GM23338 (cell line): ENCODE measurements at regions not wholly inside any gene's neighbourhood (a gene's known extent, or its start where the extent isn't known, plus 50 kb on each side); places are given as distances from the start of the nearest gene placed in this dataset.

Experiments used
- ATAC-seq: fragments of 200-7000 bp; cut with Tn5 transposase; 3 replicates; pipeline ENCODE4 v1.9.1; 2020
- DNase-seq: peaks from one replicate; pipeline ENCODE4 v3.0.0-alpha.2; 2015; ENCODE audit warnings: low spot score
- H2AFZ ChIP-seq: fragments of 200-600 bp; sonication (generic); 2 replicates; pipeline ENCODE4 v1.8.0; 2016; ENCODE audit warnings: antibody characterized with exemption, mild to moderate bottlenecking, moderate library complexity
- H3F3A ChIP-seq: fragments of 200-600 bp; sonication (generic); replicated peaks from 2 replicates; pipeline ENCODE4 v1.8.0; 2017; ENCODE audit warnings: antibody characterized with exemption, mixed run types, low read depth
- H3K27ac ChIP-seq: fragments of 200-600 bp; sonication (generic); 2 replicates; pipeline ENCODE4 v1.6.1; 2016; ENCODE audit warnings: low read depth
- H3K27me3 ChIP-seq: fragments of 200-600 bp; sonication (generic); 2 replicates; pipeline ENCODE4 v1.8.0; 2016; ENCODE audit warnings: mild to moderate bottlenecking, mixed run types, moderate library complexity; ENCODE audit not compliant: insufficient read depth
- H3K36me3 ChIP-seq: fragments of 200-600 bp; sonication (generic); 2 replicates; pipeline ENCODE4 v1.8.0; 2016; ENCODE audit warnings: mild to moderate bottlenecking; ENCODE audit not compliant: insufficient read depth
- H3K4me1 ChIP-seq: fragments of 200-600 bp; sonication (generic); 2 replicates; pipeline ENCODE4 v1.8.0; 2016; ENCODE audit warnings: mild to moderate bottlenecking, moderate library complexity; ENCODE audit not compliant: insufficient read depth
- H3K4me2 ChIP-seq: fragments of 200-600 bp; sonication (generic); 2 replicates; pipeline ENCODE4 v1.7.1; 2017; ENCODE audit warnings: mixed run types
- H3K4me3 ChIP-seq: fragments of 200-600 bp; sonication (generic); 2 replicates; pipeline ENCODE4 v1.6.1; 2016; ENCODE audit warnings: mixed run types
- H3K79me2 ChIP-seq: fragments of 200-600 bp; sonication (generic); replicated peaks from 2 replicates; pipeline ENCODE4 v1.8.0; 2017; ENCODE audit warnings: mild to moderate bottlenecking; ENCODE audit not compliant: insufficient read depth
- H3K9me2 ChIP-seq: fragments of 200-600 bp; sonication (generic); 2 replicates; pipeline ENCODE4 v1.8.0; 2017; ENCODE audit not compliant: insufficient read depth
- H4K20me1 ChIP-seq: fragments of 200-600 bp; sonication (generic); replicated peaks from 2 replicates; pipeline ENCODE4 v1.8.0; 2017; ENCODE audit warnings: mild to moderate bottlenecking; ENCODE audit not compliant: insufficient read depth
- H3K27ac Mint-ChIP-seq: 2 replicates; pipeline ENCODE4 v1.8.0; 2020; ENCODE audit warnings: inconsistent platforms, mild to moderate bottlenecking, moderate library complexity, mixed read lengths
- H3K27me3 Mint-ChIP-seq: 3 replicates; pipeline ENCODE4 v1.8.0; 2022; ENCODE audit warnings: low read depth, mild to moderate bottlenecking, moderate library complexity, mixed read lengths, inconsistent platforms; ENCODE audit not compliant: insufficient read depth, poor library complexity
- H3K36me3 Mint-ChIP-seq: 3 replicates; pipeline ENCODE4 v1.8.0; 2021; ENCODE audit warnings: low read depth, mild to moderate bottlenecking, inconsistent platforms, moderate library complexity, mixed read lengths
- H3K4me1 Mint-ChIP-seq: 3 replicates; pipeline ENCODE4 v1.8.0; 2020; ENCODE audit warnings: mild to moderate bottlenecking, inconsistent platforms, mixed read lengths
- H3K4me3 Mint-ChIP-seq: 3 replicates; pipeline ENCODE4 v1.8.0; 2021; ENCODE audit warnings: moderate library complexity, mild to moderate bottlenecking, inconsistent platforms, mixed read lengths
- H3K9me3 Mint-ChIP-seq: 3 replicates; pipeline ENCODE4 v1.8.0; 2020; ENCODE audit warnings: moderate library complexity, mild to moderate bottlenecking, inconsistent platforms, mixed read lengths
- CREB1 ChIP-seq: fragments of 250-450 bp; sonication (Bioruptor Pico); IDR thresholded peaks from 2 replicates; pipeline ENCODE4 v1.5.0; 2020; ENCODE audit warnings: low read depth, mild to moderate bottlenecking, moderate library complexity
- EZH2 ChIP-seq: fragments of 200-600 bp; sonication (generic); IDR thresholded peaks from one replicate; pipeline ENCODE4 v1.8.0; 2017; ENCODE audit warnings: antibody characterized with exemption, mild to moderate bottlenecking, low read depth; ENCODE audit not compliant: unreplicated experiment
- EZH2phosphoT487 ChIP-seq: fragments of 200-600 bp; sonication (generic); IDR thresholded peaks from one replicate; pipeline ENCODE4 v1.8.1; 2018; ENCODE audit warnings: antibody characterized with exemption; ENCODE audit not compliant: unreplicated experiment
- JUNB ChIP-seq: IDR thresholded peaks from one replicate; pipeline ENCODE4 v1.6.1; 2016; ENCODE audit warnings: antibody characterized with exemption; ENCODE audit not compliant: unreplicated experiment
- NANOG ChIP-seq: IDR thresholded peaks from 2 replicates; pipeline ENCODE4 v1.6.1; 2016; ENCODE audit warnings: antibody characterized with exemption, borderline replicate concordance
- POLR2AphosphoS5 ChIP-seq: IDR thresholded peaks from 2 replicates; pipeline ENCODE4 v1.6.1; 2016; ENCODE audit warnings: antibody characterized with exemption, low read depth
- STAT1 ChIP-seq: IDR thresholded peaks from one replicate; pipeline ENCODE4 v1.6.1; 2016; ENCODE audit warnings: antibody characterized with exemption; ENCODE audit not compliant: unreplicated experiment
- TF ChIP-seq, protein P1 (sequence below), 2 experiments: fragments of 200-600 bp in 1 of 2; sonication (generic) in 1 of 2; conservative IDR thresholded peaks; 2 replicates each; pipeline versions ENCODE4 v1.5.1 to v1.6.1; 2016 to 2017; ENCODE audit warnings: antibody characterized with exemption in 2 of 2, low read depth in 2 of 2, mild to moderate bottlenecking in 2 of 2, moderate library complexity in 1 of 2
- TF ChIP-seq, protein P2 (sequence below): IDR thresholded peaks from 2 replicates; pipeline ENCODE4 v1.6.1; 2016; ENCODE audit warnings: antibody characterized with exemption
- TF ChIP-seq, protein P3 (sequence below): IDR thresholded peaks from one replicate; pipeline ENCODE4 v1.6.1; 2018; ENCODE audit warnings: antibody characterized with exemption; ENCODE audit not compliant: unreplicated experiment

DNA sequence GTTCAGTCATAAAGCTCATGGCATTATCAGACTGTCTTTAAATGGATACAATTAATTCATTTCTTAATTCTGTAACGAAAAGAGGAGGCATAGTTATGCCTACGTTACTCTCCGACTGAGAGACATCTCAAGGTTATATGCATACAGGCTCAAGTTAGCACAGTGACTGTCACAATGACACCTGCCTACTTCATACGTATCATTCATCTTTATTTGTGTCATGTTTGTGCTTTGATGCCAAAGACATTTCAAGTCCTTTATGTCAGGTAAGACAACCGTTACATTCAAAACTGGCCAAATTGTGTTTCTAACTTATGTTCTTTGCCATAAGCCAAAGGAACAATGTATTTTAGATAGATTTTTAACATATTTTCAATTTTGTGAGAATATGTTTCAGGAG is 328.8 kb upstream of the NRG3 start (continued):
- TF ChIP-seq, protein P1, sequence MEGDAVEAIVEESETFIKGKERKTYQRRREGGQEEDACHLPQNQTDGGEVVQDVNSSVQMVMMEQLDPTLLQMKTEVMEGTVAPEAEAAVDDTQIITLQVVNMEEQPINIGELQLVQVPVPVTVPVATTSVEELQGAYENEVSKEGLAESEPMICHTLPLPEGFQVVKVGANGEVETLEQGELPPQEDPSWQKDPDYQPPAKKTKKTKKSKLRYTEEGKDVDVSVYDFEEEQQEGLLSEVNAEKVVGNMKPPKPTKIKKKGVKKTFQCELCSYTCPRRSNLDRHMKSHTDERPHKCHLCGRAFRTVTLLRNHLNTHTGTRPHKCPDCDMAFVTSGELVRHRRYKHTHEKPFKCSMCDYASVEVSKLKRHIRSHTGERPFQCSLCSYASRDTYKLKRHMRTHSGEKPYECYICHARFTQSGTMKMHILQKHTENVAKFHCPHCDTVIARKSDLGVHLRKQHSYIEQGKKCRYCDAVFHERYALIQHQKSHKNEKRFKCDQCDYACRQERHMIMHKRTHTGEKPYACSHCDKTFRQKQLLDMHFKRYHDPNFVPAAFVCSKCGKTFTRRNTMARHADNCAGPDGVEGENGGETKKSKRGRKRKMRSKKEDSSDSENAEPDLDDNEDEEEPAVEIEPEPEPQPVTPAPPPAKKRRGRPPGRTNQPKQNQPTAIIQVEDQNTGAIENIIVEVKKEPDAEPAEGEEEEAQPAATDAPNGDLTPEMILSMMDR (conservative IDR thresholded peaks at IDR 0.05; ENCODE audit: low read depth in 2 of 2): no peak

DNA sequence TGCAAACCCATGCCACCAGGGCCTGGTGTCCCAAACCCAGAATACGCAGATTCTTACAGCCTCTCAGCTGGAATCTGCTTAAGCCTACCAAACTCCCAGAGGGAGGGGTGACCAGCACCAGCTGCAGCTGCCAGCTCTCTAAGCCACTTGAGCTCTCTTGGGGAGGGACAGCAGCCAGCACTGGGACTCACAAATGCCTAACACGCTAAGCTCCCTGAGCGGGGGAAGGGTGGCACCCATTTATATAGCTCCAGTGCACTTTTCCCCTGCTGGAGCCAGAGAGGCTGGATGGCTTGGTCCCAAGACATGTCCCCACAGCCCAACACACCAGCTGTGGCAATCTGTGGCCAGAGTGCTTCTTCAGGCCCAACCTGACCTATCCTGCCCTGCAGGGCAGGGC is 326.8 kb upstream of the NRG3 start:
- Histone ChIP-seq H3K79me2 (no peaks in the 10 kb centered on the region), H3F3A (no peaks in the 10 kb centered on the region), H3K27me3 (no peaks in the 10 kb centered on the region), H3K4me3 (no peak overlapping the region), H3K4me2 (no peak overlapping the region), H3K9me2 (no peaks in the 10 kb centered on the region), H2AFZ (no peak overlapping the region), H3K4me1 (no peaks in the 10 kb centered on the region), H3K36me3 (no peaks in the 10 kb centered on the region), H4K20me1 (no peaks in the 10 kb centered on the region), H3K27ac (no peak overlapping the region)
- TF ChIP-seq CREB1 (CRISPR knock-in tag): no peak
- no peak for TF ChIP-seq STAT1
- TF ChIP-seq JUNB: no peak
- no peak for TF ChIP-seq NANOG
- TF ChIP-seq, protein P2, sequence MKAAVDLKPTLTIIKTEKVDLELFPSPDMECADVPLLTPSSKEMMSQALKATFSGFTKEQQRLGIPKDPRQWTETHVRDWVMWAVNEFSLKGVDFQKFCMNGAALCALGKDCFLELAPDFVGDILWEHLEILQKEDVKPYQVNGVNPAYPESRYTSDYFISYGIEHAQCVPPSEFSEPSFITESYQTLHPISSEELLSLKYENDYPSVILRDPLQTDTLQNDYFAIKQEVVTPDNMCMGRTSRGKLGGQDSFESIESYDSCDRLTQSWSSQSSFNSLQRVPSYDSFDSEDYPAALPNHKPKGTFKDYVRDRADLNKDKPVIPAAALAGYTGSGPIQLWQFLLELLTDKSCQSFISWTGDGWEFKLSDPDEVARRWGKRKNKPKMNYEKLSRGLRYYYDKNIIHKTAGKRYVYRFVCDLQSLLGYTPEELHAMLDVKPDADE: no peak
- TF ChIP-seq POLR2AphosphoS5: no peak
- TF ChIP-seq, protein P1 (conservative IDR thresholded peaks at IDR 0.05; ENCODE audit: low read depth in 2 of 2): no peak
- ATAC-seq (no peak), DNase-seq (peak; percentile 1)
- H3K9me3 Mint-ChIP-seq: peaks cover 15% of the 10 kb centered on the region
- no peak overlapping the region for H3K4me3 Mint-ChIP-seq
- H3K36me3 Mint-ChIP-seq: peaks cover 3% of the 10 kb centered on the region; the same call in 1 of the 3 replicates
- H3K4me1 Mint-ChIP-seq: no peaks in the 10 kb centered on the region
- no peak overlapping the region for H3K27ac Mint-ChIP-seq
- peaks cover 7% of the 10 kb centered on the region for H3K27me3 Mint-ChIP-seq

DNA sequence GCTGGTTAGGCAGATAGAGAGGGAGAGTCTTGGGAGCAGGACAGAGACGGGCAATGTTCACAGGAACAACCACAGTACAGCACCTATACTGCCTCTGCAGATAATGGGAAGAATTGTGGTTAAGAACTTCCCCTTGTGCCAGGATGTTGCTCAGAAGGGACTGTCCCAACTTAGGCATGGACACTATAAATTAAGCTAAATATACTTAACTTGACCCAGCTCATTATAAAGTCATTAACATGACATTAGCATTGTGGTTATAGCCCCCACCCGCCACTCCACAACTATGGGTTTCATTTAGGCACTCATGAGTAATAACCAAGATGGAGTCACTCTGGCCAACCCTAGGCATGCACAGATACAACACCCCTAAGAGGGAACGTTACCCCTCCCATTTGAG is 310.9 kb upstream of the NRG3 start:
- no peaks in the 10 kb centered on the region for H3K27me3 ChIP-seq
- no peak overlapping the region for H3K4me2 ChIP-seq
- Mint-ChIP-seq H3K27me3 (peaks cover 3% of the 10 kb centered on the region), H3K9me3 (0 out of 3 replicates have a peak, but pooled peaks cover under 1% of the 10 kb centered on the region), H3K4me1 (no peaks in the 10 kb centered on the region), H3K27ac (no peak overlapping the region), H3K36me3 (no peaks in the 10 kb centered on the region), H3K4me3 (no peak overlapping the region)
- H4K20me1 ChIP-seq: no peaks in the 10 kb centered on the region
- no peaks in the 10 kb centered on the region for H3F3A ChIP-seq
- H3K4me1 ChIP-seq: no peaks in the 10 kb centered on the region
- H3K9me2 ChIP-seq: no peaks in the 10 kb centered on the region
- no peak for DNase-seq
- no peak for ATAC-seq
- no peak overlapping the region for H3K4me3 ChIP-seq
- no peaks in the 10 kb centered on the region for H3K79me2 ChIP-seq
- no peak overlapping the region for H2AFZ ChIP-seq
- no peak overlapping the region for H3K27ac ChIP-seq
- no peaks in the 10 kb centered on the region for H3K36me3 ChIP-seq
- TF ChIP-seq, protein P2: no peak
- TF ChIP-seq EZH2phosphoT487 (no peak), POLR2AphosphoS5 (no peak), JUNB (no peak), EZH2 (no peak)
- TF ChIP-seq, protein P3, sequence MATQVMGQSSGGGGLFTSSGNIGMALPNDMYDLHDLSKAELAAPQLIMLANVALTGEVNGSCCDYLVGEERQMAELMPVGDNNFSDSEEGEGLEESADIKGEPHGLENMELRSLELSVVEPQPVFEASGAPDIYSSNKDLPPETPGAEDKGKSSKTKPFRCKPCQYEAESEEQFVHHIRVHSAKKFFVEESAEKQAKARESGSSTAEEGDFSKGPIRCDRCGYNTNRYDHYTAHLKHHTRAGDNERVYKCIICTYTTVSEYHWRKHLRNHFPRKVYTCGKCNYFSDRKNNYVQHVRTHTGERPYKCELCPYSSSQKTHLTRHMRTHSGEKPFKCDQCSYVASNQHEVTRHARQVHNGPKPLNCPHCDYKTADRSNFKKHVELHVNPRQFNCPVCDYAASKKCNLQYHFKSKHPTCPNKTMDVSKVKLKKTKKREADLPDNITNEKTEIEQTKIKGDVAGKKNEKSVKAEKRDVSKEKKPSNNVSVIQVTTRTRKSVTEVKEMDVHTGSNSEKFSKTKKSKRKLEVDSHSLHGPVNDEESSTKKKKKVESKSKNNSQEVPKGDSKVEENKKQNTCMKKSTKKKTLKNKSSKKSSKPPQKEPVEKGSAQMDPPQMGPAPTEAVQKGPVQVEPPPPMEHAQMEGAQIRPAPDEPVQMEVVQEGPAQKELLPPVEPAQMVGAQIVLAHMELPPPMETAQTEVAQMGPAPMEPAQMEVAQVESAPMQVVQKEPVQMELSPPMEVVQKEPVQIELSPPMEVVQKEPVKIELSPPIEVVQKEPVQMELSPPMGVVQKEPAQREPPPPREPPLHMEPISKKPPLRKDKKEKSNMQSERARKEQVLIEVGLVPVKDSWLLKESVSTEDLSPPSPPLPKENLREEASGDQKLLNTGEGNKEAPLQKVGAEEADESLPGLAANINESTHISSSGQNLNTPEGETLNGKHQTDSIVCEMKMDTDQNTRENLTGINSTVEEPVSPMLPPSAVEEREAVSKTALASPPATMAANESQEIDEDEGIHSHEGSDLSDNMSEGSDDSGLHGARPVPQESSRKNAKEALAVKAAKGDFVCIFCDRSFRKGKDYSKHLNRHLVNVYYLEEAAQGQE: no peak
- TF ChIP-seq, protein P1 (conservative IDR thresholded peaks at IDR 0.05; ENCODE audit: low read depth in 2 of 2): no peak
